ENCODE measurements at regions not wholly inside any gene's neighbourhood (a gene's known extent, or its start where the extent isn't known, plus 50 kb on each side); places are given as distances from the start of the nearest gene placed in this dataset.

DNA sequence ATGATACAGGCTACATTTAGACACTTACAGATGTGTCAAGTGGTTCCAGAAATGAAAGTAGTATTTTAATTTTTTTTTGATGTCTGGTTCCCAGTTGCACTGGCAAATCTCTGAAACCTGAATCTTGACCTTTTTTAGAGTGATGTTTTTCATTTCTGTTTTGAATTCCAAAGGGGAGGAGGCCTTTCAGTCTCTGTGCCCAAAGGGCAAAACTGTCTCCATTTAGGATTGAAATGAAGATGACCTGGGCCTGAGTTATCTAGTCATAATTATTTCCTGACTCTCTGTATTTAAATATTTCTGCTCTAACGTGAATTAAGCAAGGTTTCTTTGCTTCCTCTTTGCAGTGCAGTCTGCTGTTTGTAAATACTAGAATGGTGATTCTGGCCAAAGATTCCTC, 252.9 kb upstream of the ZFP64 start:
- H3K27me3 Mint-ChIP-seq (ENCODE audit: low read depth) = no peaks in the 10 kb centered on the region
- no peak for ATAC-seq
- POLR2A ChIA-PET = no interaction called here

More for the DNA sequence above, 252.9 kb upstream of the ZFP64 start:
- Mint-ChIP-seq H3K9me3 (no peaks in the 10 kb centered on the region), H3K4me1 (no peaks in the 10 kb centered on the region), H3K27ac (no peak overlapping the region), H3K36me3 (no peaks in the 10 kb centered on the region), H3K4me3 (no peak overlapping the region)
- DNase-seq (ENCODE audit: low spot score) = no peak
- CTCF ChIA-PET = no interaction called here
- TF ChIP-seq E2F5 (CRISPR knock-in tag; IDR thresholded peaks at IDR 0.05) (no peak), ATF1 (CRISPR knock-in tag; IDR thresholded peaks at IDR 0.05) (no peak), CBFB (CRISPR knock-in tag; IDR thresholded peaks at IDR 0.05; ENCODE audit: low read depth) (no peak), MYBL2 (CRISPR knock-in tag; IDR thresholded peaks at IDR 0.05) (no peak), ATF3 (CRISPR knock-in tag; conservative IDR thresholded peaks at IDR 0.05) (no peak), ZNF396 (CRISPR knock-in tag; IDR thresholded peaks at IDR 0.05; ENCODE audit: borderline replicate concordance) (no peak), ZNF281 (CRISPR knock-in tag; IDR thresholded peaks at IDR 0.05) (no peak), NFATC4 (CRISPR knock-in tag; IDR thresholded peaks at IDR 0.05) (no peak), ESRRA (CRISPR knock-in tag; IDR thresholded peaks at IDR 0.05; ENCODE audit: borderline replicate concordance) (no peak), NR1H2 (CRISPR knock-in tag; IDR thresholded peaks at IDR 0.05) (no peak), ELF4 (CRISPR knock-in tag; IDR thresholded peaks at IDR 0.05; ENCODE audit: low read depth) (no peak), SMAD4 (CRISPR knock-in tag; IDR thresholded peaks at IDR 0.05) (no peak), PREB (CRISPR knock-in tag; IDR thresholded peaks at IDR 0.05; ENCODE audit: borderline replicate concordance) (no peak), NFE2L1 (CRISPR knock-in tag; IDR thresholded peaks at IDR 0.05) (no peak)
- TF ChIP-seq, protein P1, sequence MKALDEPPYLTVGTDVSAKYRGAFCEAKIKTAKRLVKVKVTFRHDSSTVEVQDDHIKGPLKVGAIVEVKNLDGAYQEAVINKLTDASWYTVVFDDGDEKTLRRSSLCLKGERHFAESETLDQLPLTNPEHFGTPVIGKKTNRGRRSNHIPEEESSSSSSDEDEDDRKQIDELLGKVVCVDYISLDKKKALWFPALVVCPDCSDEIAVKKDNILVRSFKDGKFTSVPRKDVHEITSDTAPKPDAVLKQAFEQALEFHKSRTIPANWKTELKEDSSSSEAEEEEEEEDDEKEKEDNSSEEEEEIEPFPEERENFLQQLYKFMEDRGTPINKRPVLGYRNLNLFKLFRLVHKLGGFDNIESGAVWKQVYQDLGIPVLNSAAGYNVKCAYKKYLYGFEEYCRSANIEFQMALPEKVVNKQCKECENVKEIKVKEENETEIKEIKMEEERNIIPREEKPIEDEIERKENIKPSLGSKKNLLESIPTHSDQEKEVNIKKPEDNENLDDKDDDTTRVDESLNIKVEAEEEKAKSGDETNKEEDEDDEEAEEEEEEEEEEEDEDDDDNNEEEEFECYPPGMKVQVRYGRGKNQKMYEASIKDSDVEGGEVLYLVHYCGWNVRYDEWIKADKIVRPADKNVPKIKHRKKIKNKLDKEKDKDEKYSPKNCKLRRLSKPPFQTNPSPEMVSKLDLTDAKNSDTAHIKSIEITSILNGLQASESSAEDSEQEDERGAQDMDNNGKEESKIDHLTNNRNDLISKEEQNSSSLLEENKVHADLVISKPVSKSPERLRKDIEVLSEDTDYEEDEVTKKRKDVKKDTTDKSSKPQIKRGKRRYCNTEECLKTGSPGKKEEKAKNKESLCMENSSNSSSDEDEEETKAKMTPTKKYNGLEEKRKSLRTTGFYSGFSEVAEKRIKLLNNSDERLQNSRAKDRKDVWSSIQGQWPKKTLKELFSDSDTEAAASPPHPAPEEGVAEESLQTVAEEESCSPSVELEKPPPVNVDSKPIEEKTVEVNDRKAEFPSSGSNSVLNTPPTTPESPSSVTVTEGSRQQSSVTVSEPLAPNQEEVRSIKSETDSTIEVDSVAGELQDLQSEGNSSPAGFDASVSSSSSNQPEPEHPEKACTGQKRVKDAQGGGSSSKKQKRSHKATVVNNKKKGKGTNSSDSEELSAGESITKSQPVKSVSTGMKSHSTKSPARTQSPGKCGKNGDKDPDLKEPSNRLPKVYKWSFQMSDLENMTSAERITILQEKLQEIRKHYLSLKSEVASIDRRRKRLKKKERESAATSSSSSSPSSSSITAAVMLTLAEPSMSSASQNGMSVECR (CRISPR knock-in tag; IDR thresholded peaks at IDR 0.05; ENCODE audit: borderline replicate concordance) = no peak
- TF ChIP-seq, protein P2, sequence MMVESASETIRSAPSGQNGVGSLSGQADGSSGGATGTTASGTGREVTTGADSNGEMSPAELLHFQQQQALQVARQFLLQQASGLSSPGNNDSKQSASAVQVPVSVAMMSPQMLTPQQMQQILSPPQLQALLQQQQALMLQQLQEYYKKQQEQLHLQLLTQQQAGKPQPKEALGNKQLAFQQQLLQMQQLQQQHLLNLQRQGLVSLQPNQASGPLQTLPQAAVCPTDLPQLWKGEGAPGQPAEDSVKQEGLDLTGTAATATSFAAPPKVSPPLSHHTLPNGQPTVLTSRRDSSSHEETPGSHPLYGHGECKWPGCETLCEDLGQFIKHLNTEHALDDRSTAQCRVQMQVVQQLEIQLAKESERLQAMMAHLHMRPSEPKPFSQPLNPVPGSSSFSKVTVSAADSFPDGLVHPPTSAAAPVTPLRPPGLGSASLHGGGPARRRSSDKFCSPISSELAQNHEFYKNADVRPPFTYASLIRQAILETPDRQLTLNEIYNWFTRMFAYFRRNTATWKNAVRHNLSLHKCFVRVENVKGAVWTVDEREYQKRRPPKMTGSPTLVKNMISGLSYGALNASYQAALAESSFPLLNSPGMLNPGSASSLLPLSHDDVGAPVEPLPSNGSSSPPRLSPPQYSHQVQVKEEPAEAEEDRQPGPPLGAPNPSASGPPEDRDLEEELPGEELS (CRISPR knock-in tag; IDR thresholded peaks at IDR 0.05) = no peak

Measured in WTC11 (cell line).